ENCODE measurements at regions not wholly inside any gene's neighbourhood (a gene's known extent, or its start where the extent isn't known, plus 50 kb on each side); places are given as distances from the start of the nearest gene placed in this dataset.

DNA sequence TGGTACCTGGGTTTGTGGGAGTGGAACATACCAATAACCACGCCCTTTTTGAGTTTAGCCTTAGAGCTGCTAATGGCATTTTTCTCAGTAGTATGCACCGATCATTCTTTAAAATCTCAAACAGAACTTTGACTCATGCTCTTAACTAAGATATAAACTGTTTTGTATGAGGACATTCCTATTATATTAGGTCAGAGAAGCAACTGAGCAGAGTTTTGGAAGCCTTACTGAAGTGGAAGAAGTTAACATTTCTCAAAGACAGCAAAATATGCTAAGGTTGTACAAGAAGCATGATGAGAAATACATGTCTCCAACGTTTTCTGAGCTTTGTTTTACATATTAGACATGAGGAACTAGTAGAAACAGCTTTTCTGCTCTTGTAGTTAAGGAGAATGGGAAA, 819.2 kb downstream of the FSCB start:
- Histone ChIP-seq H3K23ac (ENCODE audit: low read depth, low read length) (no peak overlapping the region), H3K4me1 (ENCODE audit: control insufficient read depth, insufficient read depth, low read length) (no peaks in the 10 kb centered on the region), H2BK20ac (ENCODE audit: low read depth, low read length) (no peak overlapping the region), H3K18ac (ENCODE audit: low read depth, low read length) (no peak overlapping the region), H4K5ac (ENCODE audit: low read depth, low read length) (no peak overlapping the region), H3K36me3 (ENCODE audit: control insufficient read depth, insufficient read depth, low read length) (no peaks in the 10 kb centered on the region), H3K56ac (ENCODE audit: extremely low read depth, insufficient read depth, low read length) (no peak overlapping the region), H2AFZ (replicated peaks; ENCODE audit: low read length, poor library complexity) (no peak overlapping the region), H3K4me2 (ENCODE audit: low read depth, low read length) (no peak overlapping the region), H2BK5ac (ENCODE audit: low read depth, low read length, poor library complexity, severe bottlenecking) (no peak overlapping the region), H3K4ac (ENCODE audit: low read depth, low read length) (no peak overlapping the region), H3K4me3 (ENCODE audit: insufficient read depth, low read depth, low read length) (no peak overlapping the region), H2BK120ac (ENCODE audit: low read depth, low read length) (no peak overlapping the region; the same call in 1 of the 2 replicates), H3K9me1 (ENCODE audit: insufficient read depth, low read length) (no peaks in the 10 kb centered on the region), H3K14ac (replicated peaks; ENCODE audit: low read depth, low read length) (no peak overlapping the region), H3K79me1 (ENCODE audit: low read depth in 1 of 2, low read length in 2 of 2) (no peaks in the 10 kb centered on the region), H3K9ac (ENCODE audit: low read depth, low read length) (no peak overlapping the region), H4K20me1 (ENCODE audit: insufficient read depth, low read length) (no peaks in the 10 kb centered on the region), H4K91ac (ENCODE audit: insufficient read depth, low read depth, low read length) (no peak overlapping the region), H3K27ac (ENCODE audit: insufficient read depth, low read length) (no peak overlapping the region), H3K27me3 (ENCODE audit: control insufficient read depth, insufficient read depth, low read length) (no peaks in the 10 kb centered on the region), H3K9me3 (ENCODE audit: control insufficient read depth, insufficient read depth, low read length) (no peaks in the 10 kb centered on the region), H2AK9ac (replicated peaks; ENCODE audit: low read depth, low read length, poor library complexity) (no peak overlapping the region), H4K8ac (ENCODE audit: low read depth in 2 of 2, low read length in 2 of 2) (no peak overlapping the region), H2BK15ac (ENCODE audit: low read depth, low read length) (no peak overlapping the region), H2AK5ac (ENCODE audit: low read depth, low read length) (no peak overlapping the region)
- in situ Hi-C loops (cut with MboI; ENCODE audit: low sequenced_read_pairs) (no loop called here), dilution Hi-C loops (cut with HindIII; ENCODE audit: low sequenced_read_pairs, unreplicated experiment) (no loop called here), intact Hi-C loops (cut with micrococcal nuclease) (no loop called here)
- CTCF ChIA-PET: interaction anchor here (1.0 kb wide), 1 partner anchor 9 kb away, joined by 3 read pairs; no protein-coding TSS in a partner anchor
- no TSS peak for BruUV-seq (replicated peaks)
- POLR2A ChIA-PET (ENCODE audit: unreplicated experiment): no interaction called here
- whole genome bisulfite sequencing, 2 experiments (ENCODE audit: extremely low coverage in 2 of 2, insufficient read length in 1 of 2): no CpG with 5 or more reads among the region's 3 CpGs
- TF ChIP-seq MXI1 (IDR thresholded peaks at IDR 0.05; ENCODE audit: borderline replicate concordance, low read depth, low read length) (no peak), BHLHE40 (IDR thresholded peaks at IDR 0.05; ENCODE audit: low read depth, low read length) (no peak), CHD1 (IDR thresholded peaks at IDR 0.05; ENCODE audit: low read depth, low read length) (no peak), POLR2A (IDR thresholded peaks at IDR 0.05; ENCODE audit: low read depth, low read length) (no peak), MAZ (IDR thresholded peaks at IDR 0.05; ENCODE audit: borderline replicate concordance, low read depth, low read length) (no peak), NFE2L2 (IDR thresholded peaks at IDR 0.05; ENCODE audit: low read depth, low read length) (no peak), SMC3 (IDR thresholded peaks at IDR 0.05; ENCODE audit: low read depth, low read length) (no peak)
- TF ChIP-seq, protein P1, sequence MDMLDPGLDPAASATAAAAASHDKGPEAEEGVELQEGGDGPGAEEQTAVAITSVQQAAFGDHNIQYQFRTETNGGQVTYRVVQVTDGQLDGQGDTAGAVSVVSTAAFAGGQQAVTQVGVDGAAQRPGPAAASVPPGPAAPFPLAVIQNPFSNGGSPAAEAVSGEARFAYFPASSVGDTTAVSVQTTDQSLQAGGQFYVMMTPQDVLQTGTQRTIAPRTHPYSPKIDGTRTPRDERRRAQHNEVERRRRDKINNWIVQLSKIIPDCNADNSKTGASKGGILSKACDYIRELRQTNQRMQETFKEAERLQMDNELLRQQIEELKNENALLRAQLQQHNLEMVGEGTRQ (IDR thresholded peaks at IDR 0.05; ENCODE audit: low read depth, low read length): no peak
- TF ChIP-seq, protein P2, sequence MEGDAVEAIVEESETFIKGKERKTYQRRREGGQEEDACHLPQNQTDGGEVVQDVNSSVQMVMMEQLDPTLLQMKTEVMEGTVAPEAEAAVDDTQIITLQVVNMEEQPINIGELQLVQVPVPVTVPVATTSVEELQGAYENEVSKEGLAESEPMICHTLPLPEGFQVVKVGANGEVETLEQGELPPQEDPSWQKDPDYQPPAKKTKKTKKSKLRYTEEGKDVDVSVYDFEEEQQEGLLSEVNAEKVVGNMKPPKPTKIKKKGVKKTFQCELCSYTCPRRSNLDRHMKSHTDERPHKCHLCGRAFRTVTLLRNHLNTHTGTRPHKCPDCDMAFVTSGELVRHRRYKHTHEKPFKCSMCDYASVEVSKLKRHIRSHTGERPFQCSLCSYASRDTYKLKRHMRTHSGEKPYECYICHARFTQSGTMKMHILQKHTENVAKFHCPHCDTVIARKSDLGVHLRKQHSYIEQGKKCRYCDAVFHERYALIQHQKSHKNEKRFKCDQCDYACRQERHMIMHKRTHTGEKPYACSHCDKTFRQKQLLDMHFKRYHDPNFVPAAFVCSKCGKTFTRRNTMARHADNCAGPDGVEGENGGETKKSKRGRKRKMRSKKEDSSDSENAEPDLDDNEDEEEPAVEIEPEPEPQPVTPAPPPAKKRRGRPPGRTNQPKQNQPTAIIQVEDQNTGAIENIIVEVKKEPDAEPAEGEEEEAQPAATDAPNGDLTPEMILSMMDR (conservative IDR thresholded peaks at IDR 0.05; ENCODE audit: low read depth, low read length): no peak
- ATAC-seq (ENCODE audit: low read depth) (peak; percentile 69), DNase-seq (peak; percentile 58)
